Umbilical cord (tissue), 1 donor: ENCODE measurements at regions not wholly inside any gene's neighbourhood (a gene's known extent, or its start where the extent isn't known, plus 50 kb on each side); places are given as distances from the start of the nearest gene placed in this dataset.
"Not testable (repeated sequence)": the region's sequence is repeated elsewhere in the genome, so short reads cannot be mapped to it uniquely, and the experiment has no call there.

ENCODE experiments used
- DNase-seq: peaks from one replicate; pipeline ENCODE4 v3.0.0-alpha.2; 2015; ENCODE audit warnings: low spot score

DNA sequence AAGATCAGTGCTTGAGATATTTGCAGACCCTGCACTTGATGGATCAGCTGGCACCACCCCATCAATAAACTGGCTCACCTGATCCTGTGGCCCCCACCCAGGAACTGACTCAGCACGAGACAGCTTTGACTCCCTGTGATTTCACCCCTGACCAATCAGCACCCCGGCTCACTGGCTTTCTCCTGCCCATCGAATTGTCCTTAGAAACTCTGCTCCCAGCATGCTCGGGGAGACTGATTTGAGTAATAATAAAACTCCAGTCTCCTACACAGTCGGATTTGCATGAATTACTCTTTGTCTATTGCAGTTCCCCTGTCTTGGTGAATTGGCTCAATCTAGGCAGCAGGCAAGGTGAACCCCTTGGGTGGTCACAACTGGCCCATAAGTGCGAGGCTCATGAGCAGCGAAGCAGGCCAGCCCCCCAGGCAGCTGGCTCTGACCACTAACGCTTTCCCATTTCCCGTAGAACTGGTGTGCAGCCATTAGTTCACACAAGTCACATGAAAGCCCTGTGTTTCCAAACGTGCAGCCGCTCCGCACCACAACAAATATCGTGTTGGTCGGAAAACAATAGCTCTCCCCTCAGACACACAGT, 79.6 kb downstream of the RSPH3 start:
- DNase-seq: no peak

GRCh38 chr6:158919865-158920264, 80.1 kb downstream of the RSPH3 start:
- no peak for DNase-seq

GRCh38 chr6:158916617-158917016, 83.4 kb downstream of the RSPH3 start:
- DNase-seq: no peak

DNA sequence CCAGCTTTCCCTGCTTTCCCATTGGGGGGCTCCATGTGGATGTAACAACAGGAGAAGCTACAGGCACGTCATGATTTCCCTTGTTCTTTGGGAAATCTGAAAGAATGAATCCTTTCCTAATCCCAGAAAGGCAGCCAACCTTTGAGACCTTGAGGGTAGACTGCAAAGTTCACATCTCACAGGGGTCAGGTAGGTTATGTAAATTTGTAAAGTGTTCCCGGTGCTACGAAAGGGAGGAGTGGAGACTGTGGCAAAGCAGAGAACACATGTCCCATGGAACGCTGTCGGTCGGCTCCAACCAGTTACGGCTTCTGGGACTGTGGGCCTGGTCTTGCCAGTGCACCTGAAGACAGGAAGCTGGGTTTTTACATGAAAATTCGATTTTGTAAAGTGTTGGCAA, 85.1 kb downstream of the RSPH3 start:
- DNase-seq: no peak

GRCh38 chr6:158913580-158913979, 86.4 kb downstream of the RSPH3 start:
- DNase-seq: no peak

DNA sequence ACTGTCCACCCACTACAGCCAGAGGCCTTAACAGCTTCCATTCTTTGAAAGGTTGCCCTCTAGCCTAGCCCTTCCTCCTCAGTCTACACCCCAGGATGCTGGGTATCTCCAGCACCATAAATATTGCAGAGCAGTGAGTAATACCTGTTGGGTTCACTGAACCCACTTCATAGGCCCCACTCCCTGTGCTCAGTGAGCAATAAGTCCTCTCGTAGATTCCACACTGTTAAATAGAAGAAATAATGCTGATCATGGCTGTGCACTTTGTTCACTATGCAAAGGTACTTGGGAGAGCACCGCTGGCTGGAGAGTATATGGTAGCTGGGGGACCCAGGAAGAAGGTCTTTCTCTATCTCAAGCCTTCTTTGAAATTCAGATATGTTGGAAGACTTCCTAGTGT, 87.3 kb downstream of the RSPH3 start:
- no peak for DNase-seq

GRCh38 chr6:158911746-158912480, 88.1 kb downstream of the RSPH3 start:
- DNase-seq: no peak

DNA sequence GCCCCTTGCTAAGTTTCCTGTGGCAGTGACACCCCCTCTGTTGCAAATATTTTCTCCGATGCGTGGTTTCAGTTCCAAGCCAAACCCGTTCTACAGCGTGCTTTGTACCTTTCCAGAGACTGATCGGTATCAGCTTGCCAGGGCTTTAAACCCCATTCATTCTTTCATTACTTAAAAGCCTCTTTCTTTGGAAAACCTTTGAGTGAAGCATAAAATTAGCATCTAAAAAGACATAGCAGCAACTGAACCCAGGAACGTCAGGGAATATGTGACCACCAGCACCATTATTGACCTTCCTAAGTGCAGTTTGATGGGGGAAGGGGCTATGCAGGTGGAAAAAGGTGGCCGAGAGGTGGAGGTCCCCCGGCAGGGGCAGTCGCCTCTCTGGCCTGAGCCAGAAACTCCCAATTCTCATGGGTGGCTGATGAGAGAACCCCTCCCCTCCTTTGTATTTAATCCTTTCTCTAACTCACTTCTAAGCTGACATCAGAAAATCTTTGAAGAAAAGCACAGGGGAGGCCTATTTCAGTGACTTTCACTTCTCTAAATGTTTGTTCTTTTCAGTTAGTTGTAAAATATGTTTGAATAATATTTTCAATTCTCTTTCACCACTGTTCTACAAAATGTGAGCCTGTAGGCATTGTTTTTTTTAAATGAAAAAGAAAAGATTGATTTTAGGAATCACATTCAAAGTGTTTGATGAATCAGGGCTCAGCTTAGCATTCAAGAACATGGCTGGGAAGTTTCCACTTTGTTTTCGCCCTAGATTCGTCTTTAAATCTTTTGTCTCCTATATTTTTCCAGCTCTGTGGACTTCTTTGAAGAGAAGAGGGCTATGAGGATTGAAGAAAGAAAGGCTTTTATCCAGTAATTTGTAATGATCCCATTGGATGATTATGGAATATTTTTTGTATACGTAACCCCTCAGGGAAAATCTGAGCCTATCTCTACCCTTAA, 89.2 kb downstream of the RSPH3 start:
- peak; percentile 80 for DNase-seq

- no peak for DNase-seq
Observed at GRCh38 chr6:158909938-158910337, 90.1 kb downstream of the RSPH3 start.

DNA sequence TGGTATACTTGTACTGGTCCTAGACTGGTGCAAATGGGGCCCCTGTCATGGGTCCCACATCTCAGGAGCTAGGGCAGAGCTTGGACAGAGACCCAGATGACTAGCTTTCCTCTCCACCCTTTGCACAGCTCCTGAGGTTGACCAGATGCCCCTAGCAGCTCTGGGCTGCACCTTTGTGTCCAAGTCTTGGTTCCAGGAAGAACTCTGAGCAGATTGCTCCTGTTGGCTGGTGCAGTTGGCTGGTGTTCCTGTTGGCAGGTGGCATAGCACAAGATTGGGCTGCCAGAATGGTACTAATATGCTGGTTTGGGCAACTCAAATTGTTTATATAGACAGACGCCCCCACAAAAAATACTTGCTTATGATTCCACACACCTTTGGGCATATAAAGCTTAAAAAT, 89.4 kb upstream of the EZR start:
- no peak for DNase-seq

DNA sequence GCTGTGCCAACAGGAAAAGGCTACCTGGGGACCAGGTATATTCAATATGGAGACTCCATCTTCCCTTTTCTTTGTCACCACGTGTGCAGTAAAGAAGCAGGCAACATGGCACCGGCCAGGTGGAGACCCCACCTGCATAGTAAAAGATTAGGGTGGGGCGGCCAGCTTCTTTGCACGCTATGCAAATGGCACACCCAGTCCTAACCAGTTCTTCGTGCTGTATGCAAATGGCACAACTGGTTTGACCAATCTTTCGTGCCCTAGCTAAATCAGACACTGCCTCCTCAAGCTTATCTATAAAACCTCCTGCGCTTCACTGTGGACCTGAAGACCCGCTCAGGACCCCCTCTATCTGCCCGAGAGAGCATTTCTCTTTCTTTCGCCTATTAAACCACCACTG, 88.8 kb upstream of the EZR start:
- DNase-seq: no peak

- no peak for DNase-seq
Observed at GRCh38 chr6:158906926-158907325, 87.8 kb upstream of the EZR start.

GRCh38 chr6:158905277-158905676, 86.1 kb upstream of the EZR start:
- DNase-seq: no peak

- DNase-seq: no peak
Observed at GRCh38 chr6:158903801-158904200, 84.6 kb upstream of the EZR start.

DNA sequence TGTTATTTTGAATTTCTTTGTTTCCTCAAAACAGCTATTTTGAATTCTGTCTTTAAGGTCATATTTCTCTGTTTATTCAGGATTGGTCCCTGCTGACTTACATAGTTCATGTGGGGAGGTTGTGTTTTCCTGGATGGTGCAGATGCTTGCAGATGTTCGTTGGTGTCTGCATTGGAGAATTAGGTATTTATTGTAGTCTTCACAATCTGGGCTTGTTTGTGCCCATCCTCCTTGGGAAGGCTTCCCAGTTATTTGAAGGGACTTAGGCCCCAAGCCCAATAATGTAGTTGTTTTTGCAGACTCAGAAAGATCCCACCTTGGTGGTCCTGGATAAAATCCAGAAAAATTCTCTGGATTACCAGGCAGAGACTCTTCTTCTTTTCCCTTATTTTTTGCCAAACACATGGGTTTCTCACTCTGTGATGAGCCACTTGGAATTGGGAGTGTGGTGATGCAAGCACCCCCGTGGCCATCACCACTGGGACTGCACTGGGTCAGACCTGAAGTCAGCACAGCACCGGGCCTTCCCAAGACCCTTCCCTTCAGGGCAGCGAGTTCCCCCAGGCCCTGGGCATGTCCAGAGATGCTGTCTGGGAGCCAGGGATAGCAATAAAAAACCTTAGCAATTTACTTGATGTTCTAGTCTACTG, 81.6 kb upstream of the EZR start:
- DNase-seq: no peak

DNA sequence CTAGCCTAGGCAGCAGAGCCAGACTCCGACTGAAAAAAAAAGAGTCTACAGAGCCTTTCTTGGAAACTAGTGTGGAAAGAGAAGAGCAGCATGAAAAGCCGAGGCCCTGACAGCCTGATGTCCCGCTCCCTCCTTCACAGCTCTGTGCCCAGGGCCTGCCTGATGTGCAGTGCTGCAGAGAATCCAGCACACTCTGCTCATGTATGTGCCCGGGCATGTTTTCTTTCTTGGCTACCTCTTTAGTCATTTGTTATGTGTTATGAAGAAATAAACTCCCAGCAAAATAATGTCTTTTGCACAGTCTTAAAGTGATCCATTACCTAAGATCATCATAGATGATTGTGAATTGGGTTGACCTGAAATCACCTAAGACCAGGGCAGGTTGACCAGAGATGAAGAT, 78.1 kb upstream of the EZR start:
- peak; percentile 36 for DNase-seq

DNA sequence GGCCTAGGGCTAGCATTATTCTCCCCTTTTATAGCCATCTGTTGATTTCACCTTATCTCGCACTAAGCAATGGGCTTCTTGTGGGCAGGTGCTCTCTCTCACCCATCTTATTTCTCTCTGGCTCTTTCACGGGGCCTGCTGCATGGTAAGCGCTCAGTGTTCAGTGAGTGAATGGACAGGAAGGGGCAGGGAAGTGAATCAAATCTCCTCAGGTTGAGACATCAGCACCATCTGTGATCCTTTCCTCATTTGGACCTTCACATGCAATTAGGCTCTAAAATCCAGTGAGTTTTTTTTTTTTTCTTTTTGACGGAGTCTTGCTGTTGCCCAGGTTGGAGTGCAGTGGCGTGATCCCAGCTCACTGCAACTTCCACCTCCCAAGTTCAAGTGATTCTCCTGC, 76.5 kb upstream of the EZR start:
- no peak for DNase-seq

DNA sequence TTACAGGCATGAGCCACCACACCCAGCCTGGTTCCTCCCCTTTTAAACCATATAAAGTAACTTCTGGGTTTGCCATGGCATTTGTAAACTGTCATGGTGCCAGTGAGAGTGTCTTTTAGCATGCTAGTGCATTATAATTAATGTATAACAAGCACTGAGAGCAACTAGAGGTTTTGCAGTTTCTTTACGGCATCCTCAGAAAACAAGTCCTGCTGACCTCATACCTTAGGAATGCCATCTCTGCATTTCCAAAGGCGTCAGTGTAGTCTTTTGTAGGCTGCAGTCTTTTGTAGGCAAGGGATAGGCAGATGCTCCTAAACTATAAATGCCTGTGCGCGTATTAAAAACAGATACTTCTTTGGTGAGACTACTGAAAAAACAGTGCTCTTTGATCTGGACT, 75.0 kb upstream of the EZR start:
- peak; percentile 91 for DNase-seq

- no peak for DNase-seq
Observed at GRCh38 chr6:158892266-158892665, 73.1 kb upstream of the EZR start.

DNA sequence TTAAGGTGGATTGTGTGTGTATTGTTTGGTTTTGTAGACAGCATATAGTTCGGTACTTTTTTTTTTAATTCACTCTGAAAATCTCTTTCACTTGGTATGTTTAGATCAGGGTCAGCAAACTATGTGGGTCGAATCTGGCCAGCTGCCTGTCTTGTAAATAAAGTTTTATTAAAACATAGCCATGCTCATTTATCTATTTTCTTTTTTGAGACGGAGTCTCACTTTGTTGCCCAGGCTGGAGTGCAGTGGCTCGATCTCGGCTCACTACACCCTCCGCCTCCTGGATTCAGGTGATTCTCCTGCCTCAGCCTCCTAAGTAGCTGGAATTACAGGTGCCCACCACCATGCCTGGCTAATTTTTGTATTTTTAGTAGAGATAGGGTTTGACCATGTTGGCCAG, 72.4 kb upstream of the EZR start:
- not testable (repeated sequence) for DNase-seq

- not testable (repeated sequence) for DNase-seq
Observed at GRCh38 chr6:158888171-158888570, 69.0 kb upstream of the EZR start.
